GM18868 (cell line): ENCODE measurements at regions not wholly inside any gene's neighbourhood (a gene's known extent, or its start where the extent isn't known, plus 50 kb on each side); places are given as distances from the start of the nearest gene placed in this dataset.
"Not testable (repeated sequence)": the region's sequence is repeated elsewhere in the genome, so short reads cannot be mapped to it uniquely, and the experiment has no call there.

Source experiments
- ATAC-seq: cut with Tn5 transposase; IDR thresholded peaks from one replicate; pipeline ENCODE4 v1.9.1; 2021; ENCODE audit warnings: mild to moderate bottlenecking, moderate library complexity; ENCODE audit not compliant: unreplicated experiment

- ATAC-seq: peak; percentile 88
Measured at GRCh38 chr14:44453433-44454171, 53.5 kb downstream of the FSCB start.

GRCh38 chr14:44450232-44450631 is 56.9 kb downstream of the FSCB start:
- ATAC-seq: not testable (repeated sequence)

GRCh38 chr14:44449680-44450079 is 57.4 kb downstream of the FSCB start:
- no peak for ATAC-seq

GRCh38 chr14:44448951-44449358 is 58.1 kb downstream of the FSCB start:
- ATAC-seq: no peak

- peak; percentile 58 for ATAC-seq
Measured at GRCh38 chr14:44446965-44447364, 60.1 kb downstream of the FSCB start.

GRCh38 chr14:44444454-44444853 is 62.6 kb downstream of the FSCB start:
- ATAC-seq: no peak

- ATAC-seq: no peak
Measured at GRCh38 chr14:44438936-44439335, 68.1 kb downstream of the FSCB start.

GRCh38 chr14:44438221-44438620 is 68.9 kb downstream of the FSCB start:
- ATAC-seq: no peak

GRCh38 chr14:44436458-44436857 is 70.6 kb downstream of the FSCB start:
- ATAC-seq: no peak

GRCh38 chr14:44428231-44428945 is 78.7 kb downstream of the FSCB start:
- ATAC-seq: no peak

- no peak for ATAC-seq
Measured at GRCh38 chr14:44422699-44423098, 84.4 kb downstream of the FSCB start.

- no peak for ATAC-seq
Measured at GRCh38 chr14:44420226-44420625, 86.9 kb downstream of the FSCB start.

GRCh38 chr14:44418856-44419255 is 88.2 kb downstream of the FSCB start:
- ATAC-seq: no peak

- no peak for ATAC-seq
Measured at GRCh38 chr14:44417809-44418208, 89.3 kb downstream of the FSCB start.

- no peak for ATAC-seq
Measured at GRCh38 chr14:44414646-44415045, 92.4 kb downstream of the FSCB start.

- no peak for ATAC-seq
Measured at GRCh38 chr14:44412858-44413569, 94.1 kb downstream of the FSCB start.

GRCh38 chr14:44405011-44405486 is 102.0 kb downstream of the FSCB start:
- no peak for ATAC-seq

- ATAC-seq: no peak
Measured at GRCh38 chr14:44404599-44404998, 102.5 kb downstream of the FSCB start.

GRCh38 chr14:44404036-44404435 is 103.0 kb downstream of the FSCB start:
- ATAC-seq: no peak

- no peak for ATAC-seq
Measured at GRCh38 chr14:44403193-44403592, 103.9 kb downstream of the FSCB start.

- ATAC-seq: no peak
Measured at GRCh38 chr14:44396226-44396625, 110.9 kb downstream of the FSCB start.

GRCh38 chr14:44392984-44393383 is 114.1 kb downstream of the FSCB start:
- ATAC-seq: no peak
